Endothelial cell of umbilical vein (primary cell): ENCODE measurements at regions not wholly inside any gene's neighbourhood (a gene's known extent, or its start where the extent isn't known, plus 50 kb on each side); places are given as distances from the start of the nearest gene placed in this dataset.

Experiments
- BruUV-seq: library from RNA; stranded (reverse); fragments of 400-500 nt; replicated peaks from 2 replicates; lab custom pipeline; 2021; lab: Mats Ljungman, UMichigan
- CTCF ChIA-PET: fragments of 300-600, 350-600 bp; sonication (Branson Sonifier 250); formaldehyde crosslinking; loops from one replicate; lab custom pipeline; 2021; ENCODE audit warnings: antibody characterized with exemption, inconsistent platforms; lab: Charles Lee
- POLR2A ChIA-PET: fragments of 300-600, 350-600 bp; sonication (Branson Sonifier 250); formaldehyde crosslinking; loops from one replicate; lab custom pipeline; 2021; ENCODE audit warnings: antibody characterized with exemption, inconsistent platforms; lab: Charles Lee
- DNase-seq: peaks from one replicate; pipeline ENCODE4 v3.0.0-alpha.2; 2011; ENCODE audit warnings: low read depth, low spot score
- FAIRE-seq: peaks from 2 replicates; lab custom pipeline; 2011; peaks lifted over from hg19 to GRCh38; lab: Jason Lieb, UNC
- H2AFZ ChIP-seq: 2 replicates; pipeline ENCODE4 v1.6.0; 2012; ENCODE audit warnings: low read depth, low read length, control low read depth, inconsistent platforms
- H3K27ac ChIP-seq: 2 replicates; pipeline ENCODE4 v1.5.1; 2011; ENCODE audit warnings: low read depth, mild to moderate bottlenecking, control low read depth, low read length, moderate library complexity; ENCODE audit not compliant: insufficient read depth
- H3K27me3 ChIP-seq, 2 experiments: 2 replicates each; pipeline versions ENCODE4 v1.6.0 to v1.6.1; 2011; ENCODE audit warnings: low read length in 2 of 2, mixed read lengths in 1 of 2; ENCODE audit not compliant: control insufficient read depth in 2 of 2, insufficient read depth in 2 of 2
- H3K36me3 ChIP-seq, 2 experiments: 2 replicates in 1 of 2; 3 replicates in 1 of 2; pipeline ENCODE4 v1.5.1; 2011; ENCODE audit warnings: low read length in 2 of 2, mild to moderate bottlenecking in 1 of 2, moderate library complexity in 1 of 2; ENCODE audit not compliant: control insufficient read depth in 2 of 2, insufficient read depth in 2 of 2; ENCODE audit errors: extremely low read depth in 1 of 2
- H3K4me1 ChIP-seq: 3 replicates; pipeline ENCODE4 v1.5.1; 2011; ENCODE audit warnings: mild to moderate bottlenecking, low read length; ENCODE audit not compliant: control insufficient read depth, insufficient read depth; ENCODE audit errors: extremely low read depth
- H3K4me2 ChIP-seq: 2 replicates; pipeline ENCODE4 v1.6.1; 2011; ENCODE audit warnings: low read length, control low read depth, mixed read lengths; ENCODE audit not compliant: insufficient read depth
- H3K4me3 ChIP-seq, 3 experiments: fragments of 200-600 bp in 1 of 3; sonication (generic), shearing (Covaris generic) in 1 of 3; replicated peaks in 1 of 3; 2 replicates each; pipeline ENCODE4 v1.5.1; 2011 to 2016; ENCODE audit warnings: control low read depth in 3 of 3, low read length in 3 of 3, mild to moderate bottlenecking in 2 of 3, inconsistent platforms in 1 of 3, low read depth in 1 of 3, moderate library complexity in 1 of 3; ENCODE audit not compliant: insufficient read depth in 1 of 3
- H3K79me2 ChIP-seq: 2 replicates; pipeline ENCODE4 v1.6.0; 2012; ENCODE audit warnings: low read length, inconsistent platforms; ENCODE audit not compliant: control insufficient read depth, insufficient read depth
- H3K9ac ChIP-seq: replicated peaks from 2 replicates; pipeline ENCODE3; 2011; ENCODE audit warnings: low read length, control low read depth; ENCODE audit not compliant: insufficient read depth; ENCODE audit errors: extremely low read depth
- H3K9me1 ChIP-seq: replicated peaks from 3 replicates; pipeline ENCODE4 v1.6.0; 2011; ENCODE audit warnings: mild to moderate bottlenecking, low read length; ENCODE audit not compliant: control insufficient read depth, insufficient read depth; ENCODE audit errors: extremely low read depth
- H3K9me3 ChIP-seq: replicated peaks from 2 replicates; pipeline ENCODE4 v1.5.1; 2012; ENCODE audit warnings: low read length, inconsistent platforms; ENCODE audit not compliant: control insufficient read depth, insufficient read depth
- H4K20me1 ChIP-seq: replicated peaks from 2 replicates; pipeline ENCODE3; 2011; ENCODE audit warnings: mild to moderate bottlenecking, low read length; ENCODE audit not compliant: control insufficient read depth, insufficient read depth; ENCODE audit errors: extremely low read depth
- EZH2 ChIP-seq: IDR thresholded peaks from 2 replicates; pipeline ENCODE4 v1.6.1; 2012; ENCODE audit warnings: borderline replicate concordance, low read depth, mild to moderate bottlenecking, moderate library complexity, low read length, inconsistent platforms; ENCODE audit not compliant: severe bottlenecking
- FOS ChIP-seq: IDR thresholded peaks from 2 replicates; pipeline ENCODE4 v1.6.1; 2011; ENCODE audit warnings: mild to moderate bottlenecking, low read length, moderate library complexity, borderline replicate concordance; ENCODE audit not compliant: insufficient read depth
- GATA2 ChIP-seq: IDR thresholded peaks from 2 replicates; pipeline ENCODE4 v1.7.0; 2011; ENCODE audit warnings: low read depth, mild to moderate bottlenecking, moderate library complexity, mixed read lengths, low read length; ENCODE audit not compliant: insufficient read length, insufficient read depth
- JUN ChIP-seq: IDR thresholded peaks from 2 replicates; pipeline ENCODE4 v1.6.1; 2011; ENCODE audit warnings: borderline replicate concordance, low read depth; ENCODE audit not compliant: insufficient read length, insufficient read depth
- MYC ChIP-seq: IDR thresholded peaks from one replicate; pipeline ENCODE4 v1.6.1; 2011; ENCODE audit warnings: mild to moderate bottlenecking, low read depth, low read length
- POLR2A ChIP-seq: IDR thresholded peaks from 2 replicates; pipeline ENCODE4 v1.6.1; 2012; ENCODE audit warnings: low read depth, mild to moderate bottlenecking, control low read depth, low read length
- POLR2AphosphoS5 ChIP-seq: IDR thresholded peaks from 2 replicates; pipeline ENCODE4 v1.6.1; 2012; ENCODE audit warnings: low read depth, mild to moderate bottlenecking, control low read depth, low read length, moderate library complexity; ENCODE audit not compliant: insufficient read depth
- dilution Hi-C: fragments of 300-500 bp; cut with MboI; formaldehyde crosslinking; loops from one replicate; pipeline ENCODE4 v1.15.0; 2019; ENCODE audit warnings: low sequenced_read_pairs; ENCODE audit not compliant: extremely low pct_ligation_motif_present
- intact Hi-C: fragments of 100-400 bp; cut with micrococcal nuclease; formaldehyde crosslinking; loops from one replicate; pipeline ENCODE4 v1.10.0; 2022
- TF ChIP-seq, protein P1 (sequence below), 2 donors: IDR thresholded peaks; 1 replicate in 1 of 2; 2 replicates in 1 of 2; pipeline ENCODE4 v1.5.1; 2011; ENCODE audit warnings: low read length in 2 of 2, mild to moderate bottlenecking in 2 of 2, moderate library complexity in 2 of 2, control low read depth in 1 of 2, inconsistent platforms in 1 of 2, low read depth in 1 of 2; ENCODE audit not compliant: insufficient read depth in 1 of 2; ENCODE audit errors: extremely low read depth in 1 of 2
- TF ChIP-seq, protein P2 (sequence below): IDR thresholded peaks from 2 replicates; pipeline ENCODE4 v1.6.1; 2011; ENCODE audit not compliant: insufficient read depth, insufficient read length

DNA sequence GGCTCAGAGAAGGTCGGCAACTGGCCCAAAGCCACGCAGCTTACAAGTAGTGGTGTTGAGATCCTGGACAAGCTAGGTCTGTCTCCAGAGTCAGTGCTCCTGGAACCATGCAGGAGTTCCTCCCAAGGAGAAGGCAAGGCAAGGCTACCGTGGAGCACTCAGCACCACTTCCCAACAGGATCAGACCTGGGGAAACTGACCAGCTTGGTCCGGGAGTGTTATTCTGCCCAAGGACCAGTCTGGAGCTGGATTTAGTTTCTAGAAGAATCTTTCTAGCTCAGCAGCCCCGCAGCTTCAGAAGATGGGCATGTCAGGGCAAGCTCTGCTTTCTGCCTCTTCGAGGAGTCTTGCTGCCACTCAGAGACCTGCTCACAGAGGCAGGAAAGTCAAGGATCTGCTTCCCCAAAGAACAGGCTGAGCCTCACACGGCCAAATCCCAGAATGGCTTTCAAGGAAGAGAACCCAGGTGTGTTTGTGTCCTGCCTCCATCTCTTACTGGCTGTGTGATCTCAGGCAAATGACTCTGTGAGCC is 302.8 kb downstream of the MATN1 start:
- dilution Hi-C loops (no loop called here), intact Hi-C loops (no loop called here)
- no peaks in the 10 kb centered on the region for H3K4me1 ChIP-seq
- DNase-seq (no peak), FAIRE-seq (no peak)
- ChIA-PET CTCF (no interaction called here), POLR2A (no interaction called here)
- no peak overlapping the region for H3K4me3 ChIP-seq
- no peak overlapping the region for H3K27ac ChIP-seq
- no peak overlapping the region for H3K4me2 ChIP-seq
- H3K9me3 ChIP-seq, result no peaks in the 10 kb centered on the region
- TF ChIP-seq JUN (no peak), POLR2A (no peak), FOS (no peak), EZH2 (no peak)
- TF ChIP-seq, protein P1, sequence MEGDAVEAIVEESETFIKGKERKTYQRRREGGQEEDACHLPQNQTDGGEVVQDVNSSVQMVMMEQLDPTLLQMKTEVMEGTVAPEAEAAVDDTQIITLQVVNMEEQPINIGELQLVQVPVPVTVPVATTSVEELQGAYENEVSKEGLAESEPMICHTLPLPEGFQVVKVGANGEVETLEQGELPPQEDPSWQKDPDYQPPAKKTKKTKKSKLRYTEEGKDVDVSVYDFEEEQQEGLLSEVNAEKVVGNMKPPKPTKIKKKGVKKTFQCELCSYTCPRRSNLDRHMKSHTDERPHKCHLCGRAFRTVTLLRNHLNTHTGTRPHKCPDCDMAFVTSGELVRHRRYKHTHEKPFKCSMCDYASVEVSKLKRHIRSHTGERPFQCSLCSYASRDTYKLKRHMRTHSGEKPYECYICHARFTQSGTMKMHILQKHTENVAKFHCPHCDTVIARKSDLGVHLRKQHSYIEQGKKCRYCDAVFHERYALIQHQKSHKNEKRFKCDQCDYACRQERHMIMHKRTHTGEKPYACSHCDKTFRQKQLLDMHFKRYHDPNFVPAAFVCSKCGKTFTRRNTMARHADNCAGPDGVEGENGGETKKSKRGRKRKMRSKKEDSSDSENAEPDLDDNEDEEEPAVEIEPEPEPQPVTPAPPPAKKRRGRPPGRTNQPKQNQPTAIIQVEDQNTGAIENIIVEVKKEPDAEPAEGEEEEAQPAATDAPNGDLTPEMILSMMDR (IDR thresholded peaks at IDR 0.05; ENCODE audit: extremely low read depth in 1 of 2, insufficient read depth in 1 of 2, low read depth in 1 of 2, low read length in 2 of 2), result no peak
- no peaks in the 10 kb centered on the region for H3K36me3 ChIP-seq
- H3K9ac ChIP-seq, result no peak overlapping the region
- no peaks in the 10 kb centered on the region for H3K79me2 ChIP-seq
- H4K20me1 ChIP-seq, result no peaks in the 10 kb centered on the region
- H3K9me1 ChIP-seq, result no peaks in the 10 kb centered on the region
- H3K27me3 ChIP-seq, result no peaks in the 10 kb centered on the region
- no peak overlapping the region for H2AFZ ChIP-seq
- no TSS peak for BruUV-seq

DNA sequence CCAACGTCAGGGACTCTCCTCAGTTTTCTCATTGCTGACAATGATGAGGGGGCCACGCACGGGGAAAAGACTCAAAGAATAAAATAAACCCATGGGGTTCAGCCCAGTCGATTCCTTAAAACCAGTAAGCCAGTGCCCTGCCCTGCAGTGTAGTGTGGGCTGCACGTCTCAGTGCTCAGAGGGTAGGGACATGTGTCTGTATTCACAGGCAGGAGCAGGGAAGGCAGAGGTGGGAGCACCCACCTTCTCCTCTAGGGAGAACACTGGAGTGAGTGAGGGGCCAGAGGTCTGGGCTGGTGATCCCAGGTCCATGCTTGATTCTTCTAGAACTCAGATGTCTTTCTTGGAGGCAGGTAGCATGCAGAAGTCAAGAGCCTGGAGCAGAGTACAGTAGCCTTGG is 303.6 kb downstream of the MATN1 start:
- no peaks in the 10 kb centered on the region for H4K20me1 ChIP-seq
- ChIA-PET POLR2A (no interaction called here), CTCF (no interaction called here)
- no peaks in the 10 kb centered on the region for H3K4me1 ChIP-seq
- H3K4me2 ChIP-seq, result no peak overlapping the region
- no peaks in the 10 kb centered on the region for H3K27me3 ChIP-seq
- no peaks in the 10 kb centered on the region for H3K9me1 ChIP-seq
- DNase-seq, result no peak
- TF ChIP-seq GATA2 (no peak), JUN (no peak), FOS (no peak), EZH2 (no peak), POLR2A (no peak), POLR2AphosphoS5 (no peak), MYC (no peak)
- TF ChIP-seq, protein P1 (IDR thresholded peaks at IDR 0.05; ENCODE audit: extremely low read depth in 1 of 2, insufficient read depth in 1 of 2, low read depth in 1 of 2, low read length in 2 of 2), result no peak
- TF ChIP-seq, protein P2, sequence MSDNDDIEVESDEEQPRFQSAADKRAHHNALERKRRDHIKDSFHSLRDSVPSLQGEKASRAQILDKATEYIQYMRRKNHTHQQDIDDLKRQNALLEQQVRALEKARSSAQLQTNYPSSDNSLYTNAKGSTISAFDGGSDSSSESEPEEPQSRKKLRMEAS, result no peak
- H3K9me3 ChIP-seq, result no peaks in the 10 kb centered on the region
- H3K36me3 ChIP-seq, result no peaks in the 10 kb centered on the region
- no peaks in the 10 kb centered on the region for H3K79me2 ChIP-seq
- FAIRE-seq, result no peak
- no peak overlapping the region for H3K4me3 ChIP-seq
- intact Hi-C loops, result no loop called here
- no TSS peak for BruUV-seq
- H3K9ac ChIP-seq, result no peak overlapping the region
- H2AFZ ChIP-seq, result no peak overlapping the region
- H3K27ac ChIP-seq, result no peak overlapping the region
- dilution Hi-C loops, result no loop called here
